ENCODE measurements at regions not wholly inside any gene's neighbourhood (a gene's known extent, or its start where the extent isn't known, plus 50 kb on each side); places are given as distances from the start of the nearest gene placed in this dataset.
"Not testable (repeated sequence)": the region's sequence is repeated elsewhere in the genome, so short reads cannot be mapped to it uniquely, and the experiment has no call there.

GRCh38 chrX:1884446-1884845 lies 269.6 kb downstream of the ASMT start:
- Histone ChIP-seq H3K9me3 (no peaks in the 10 kb centered on the region), H3K4me3 (replicated peaks in 1 of 3) (no peak overlapping the region), H3K36me3 (no peaks in the 10 kb centered on the region), H3K27me3 (no peaks in the 10 kb centered on the region), H3K27ac (no peak overlapping the region), H3K4me1 (no peaks in the 10 kb centered on the region)
- TF ChIP-seq POLR2A (IDR thresholded peaks at IDR 0.05), result no peak
- TF ChIP-seq CTCF (IDR thresholded peaks at IDR 0.05), result no peak
- intact Hi-C loops (cut with DNase I), result no loop called here
- DNase-seq, result no peak
- WGBS, 2 donors, result 90 to 95% methylated on average over 1 of the region's 1 CpG

GRCh38 chrX:1885116-1885515 lies 270.3 kb downstream of the ASMT start:
- H3K27me3 ChIP-seq, result no peaks in the 10 kb centered on the region
- intact Hi-C loops (cut with DNase I), result no loop called here
- H3K4me1 ChIP-seq, result no peaks in the 10 kb centered on the region
- no peaks in the 10 kb centered on the region for H3K36me3 ChIP-seq
- no peak for TF ChIP-seq POLR2A (IDR thresholded peaks at IDR 0.05)
- no peak for TF ChIP-seq CTCF (IDR thresholded peaks at IDR 0.05)
- no peaks in the 10 kb centered on the region for H3K9me3 ChIP-seq
- no peak overlapping the region for H3K4me3 ChIP-seq (replicated peaks in 1 of 3)
- 90 to 94% methylated on average over 12 of the region's 12 CpGs for WGBS, 2 donors
- DNase-seq, result no peak
- no peak overlapping the region for H3K27ac ChIP-seq

- H3K36me3 ChIP-seq; DNase-seq; H3K27ac ChIP-seq; H3K9me3 ChIP-seq; H3K27me3 ChIP-seq; H3K4me3 ChIP-seq (replicated peaks in 1 of 3); H3K4me1 ChIP-seq; intact Hi-C loops (cut with DNase I): not testable (repeated sequence)
- 84 to 89% methylated on average over 8 of the region's 9 CpGs for WGBS, 2 donors
Observed at GRCh38 chrX:1888305-1888704, 273.4 kb downstream of the ASMT start.

- Histone ChIP-seq H3K27me3 (no peaks in the 10 kb centered on the region), H3K4me1 (no peaks in the 10 kb centered on the region), H3K27ac (no peak overlapping the region), H3K36me3 (no peaks in the 10 kb centered on the region), H3K9me3 (no peaks in the 10 kb centered on the region), H3K4me3 (replicated peaks in 1 of 3) (no peak overlapping the region)
- no peak for DNase-seq
- intact Hi-C loops (cut with DNase I), result no loop called here
- no peak for TF ChIP-seq POLR2A (IDR thresholded peaks at IDR 0.05)
- TF ChIP-seq CTCF (IDR thresholded peaks at IDR 0.05), result no peak
- 81 to 86% methylated on average over 9 of the region's 9 CpGs for WGBS, 2 donors
Observed at GRCh38 chrX:1894026-1894294, 279.1 kb downstream of the ASMT start.

GRCh38 chrX:1894740-1895139 lies 279.9 kb downstream of the ASMT start:
- Histone ChIP-seq H3K4me1 (no peaks in the 10 kb centered on the region), H3K9me3 (no peaks in the 10 kb centered on the region), H3K27me3 (no peaks in the 10 kb centered on the region), H3K4me3 (replicated peaks in 1 of 3) (no peak overlapping the region), H3K36me3 (no peaks in the 10 kb centered on the region), H3K27ac (no peak overlapping the region)
- no peak for DNase-seq
- TF ChIP-seq POLR2A (IDR thresholded peaks at IDR 0.05) (no peak), CTCF (IDR thresholded peaks at IDR 0.05) (no peak)
- 62 to 64% methylated on average over 17 of the region's 17 CpGs for WGBS, 2 donors
- intact Hi-C loops (cut with DNase I), result no loop called here

GRCh38 chrX:1895583-1895982 lies 280.7 kb downstream of the ASMT start:
- no peak for DNase-seq
- Histone ChIP-seq H3K9me3 (no peaks in the 10 kb centered on the region), H3K27ac (no peak overlapping the region), H3K27me3 (no peaks in the 10 kb centered on the region), H3K4me3 (replicated peaks in 1 of 3) (no peak overlapping the region), H3K36me3 (no peaks in the 10 kb centered on the region), H3K4me1 (no peaks in the 10 kb centered on the region)
- intact Hi-C loops (cut with DNase I), result no loop called here
- no peak for TF ChIP-seq CTCF (IDR thresholded peaks at IDR 0.05)
- no peak for TF ChIP-seq POLR2A (IDR thresholded peaks at IDR 0.05)
